DOHH2 (cell line): ENCODE measurements at regions not wholly inside any gene's neighbourhood (a gene's known extent, or its start where the extent isn't known, plus 50 kb on each side); places are given as distances from the start of the nearest gene placed in this dataset.

Experiments
- CTCF ChIP-seq: fragments of 200-600 bp; sonication (generic); IDR thresholded peaks from one replicate; pipeline ENCODE4 v1.5.1; 2014; ENCODE audit warnings: antibody characterized with exemption, mild to moderate bottlenecking, low read depth, low read length; ENCODE audit not compliant: poor library complexity, severe bottlenecking
- EZH2phosphoT487 ChIP-seq: fragments of 200-600 bp; sonication (generic); IDR thresholded peaks from 2 replicates; pipeline ENCODE4 v1.6.1; 2017; ENCODE audit warnings: borderline replicate concordance, mild to moderate bottlenecking, antibody characterized with exemption, low read length, moderate library complexity, mixed read lengths

- TF ChIP-seq EZH2phosphoT487, result no peak
- TF ChIP-seq CTCF, result no peak
Measured at GRCh38 chr16:87042551-87043230, 274.5 kb downstream of the C16orf95 start.
